Smooth muscle cell (in vitro differentiated cells): ENCODE measurements at regions not wholly inside any gene's neighbourhood (a gene's known extent, or its start where the extent isn't known, plus 50 kb on each side); places are given as distances from the start of the nearest gene placed in this dataset.

ENCODE experiments used
- DNase-seq: peaks from one replicate; lab custom pipeline; 2025; ENCODE audit not compliant: unreplicated experiment; lab: John Stamatoyannopoulos, UW
- H2AFZ ChIP-seq: fragments of 200-600 bp; sonication (generic); 2 replicates; pipeline ENCODE4 v1.6.0; 2016; ENCODE audit warnings: antibody characterized with exemption, low read depth, mild to moderate bottlenecking
- H3F3A ChIP-seq: fragments of 200-600 bp; sonication (generic); 2 replicates; pipeline ENCODE4 v1.6.0; 2017; ENCODE audit warnings: antibody characterized with exemption, low read depth
- H3K27ac ChIP-seq: fragments of 200-600 bp; sonication (generic); 2 replicates; pipeline ENCODE4 v1.5.1; 2016; ENCODE audit warnings: low read depth, mild to moderate bottlenecking
- H3K27me3 ChIP-seq: fragments of 200-600 bp; sonication (generic); 2 replicates; pipeline ENCODE4 v1.6.1; 2016; ENCODE audit warnings: low read depth, mild to moderate bottlenecking
- H3K36me3 ChIP-seq: fragments of 200-600 bp; sonication (generic); 2 replicates; pipeline ENCODE4 v1.5.1; 2016; ENCODE audit warnings: low read depth
- H3K4me1 ChIP-seq: fragments of 200-600 bp; sonication (generic); 2 replicates; pipeline ENCODE4 v1.5.1; 2016; ENCODE audit warnings: low read depth
- H3K4me2 ChIP-seq: fragments of 200-600 bp; sonication (generic); 2 replicates; pipeline ENCODE4 v1.6.0; 2016; ENCODE audit warnings: mild to moderate bottlenecking
- H3K4me3 ChIP-seq: fragments of 200-600 bp; sonication (generic); 2 replicates; pipeline ENCODE4 v1.5.1; 2016; ENCODE audit warnings: mild to moderate bottlenecking
- H3K79me2 ChIP-seq: fragments of 200-600 bp; sonication (generic); 2 replicates; pipeline ENCODE4 v1.6.0; 2016; ENCODE audit warnings: low read depth, mild to moderate bottlenecking
- H3K9ac ChIP-seq: fragments of 200-600 bp; sonication (generic); 2 replicates; pipeline ENCODE4 v1.6.0; 2016; ENCODE audit warnings: low read depth
- H3K9me3 ChIP-seq: fragments of 200-600 bp; sonication (generic); replicated peaks from 2 replicates; pipeline ENCODE4 v1.5.1; 2016; ENCODE audit warnings: low read depth
- H4K20me1 ChIP-seq: fragments of 200-600 bp; sonication (generic); 2 replicates; pipeline ENCODE4 v1.6.0; 2016; ENCODE audit warnings: low read depth
- CTCF ChIP-seq: fragments of 200-600 bp; sonication (generic); IDR thresholded peaks from 2 replicates; pipeline ENCODE4 v1.5.1; 2017; ENCODE audit warnings: borderline replicate concordance, mild to moderate bottlenecking, antibody characterized with exemption; ENCODE audit not compliant: insufficient read depth, poor library complexity, severe bottlenecking
- WGBS: methylation state at CpG from one replicate; pipeline ENCODE4 v1.1.7; 2016; ENCODE audit warnings: low lambda C conversion rate; 5-methylcytosine and 5-hydroxymethylcytosine counted together

GRCh38 chr12:16495196-16495595, 110.8 kb downstream of the LMO3 start:
- no peaks in the 10 kb centered on the region for H3F3A ChIP-seq
- H3K9ac ChIP-seq: no peak overlapping the region
- no peaks in the 10 kb centered on the region for H3K36me3 ChIP-seq
- H3K4me3 ChIP-seq: no peak overlapping the region
- H3K9me3 ChIP-seq: no peaks in the 10 kb centered on the region
- no peaks in the 10 kb centered on the region for H3K27me3 ChIP-seq
- H3K4me1 ChIP-seq: no peaks in the 10 kb centered on the region
- H4K20me1 ChIP-seq: no peaks in the 10 kb centered on the region
- no peaks in the 10 kb centered on the region for H3K79me2 ChIP-seq
- no peak overlapping the region for H3K4me2 ChIP-seq
- no peak overlapping the region for H3K27ac ChIP-seq
- whole genome bisulfite sequencing: 87% methylated on average over 1 of the region's 1 CpG
- H2AFZ ChIP-seq: no peak overlapping the region
- no peak for DNase-seq
- no peak for TF ChIP-seq CTCF
